ENCODE measurements at regions not wholly inside any gene's neighbourhood (a gene's known extent, or its start where the extent isn't known, plus 50 kb on each side); places are given as distances from the start of the nearest gene placed in this dataset.

- Histone ChIP-seq H3K36me3 (ENCODE audit: control insufficient read depth in 1 of 2, insufficient read depth in 2 of 2, low read length in 2 of 2) (no peaks in the 10 kb centered on the region), H3K4me2 (ENCODE audit: low read length) (no peak overlapping the region), H3K4me1 (ENCODE audit: control insufficient read depth in 1 of 2, insufficient read depth in 2 of 2, low read length in 2 of 2) (no peaks in the 10 kb centered on the region), H3K9me3 (ENCODE audit: control insufficient read depth in 1 of 2, insufficient read depth in 1 of 2, low read depth in 1 of 2, low read length in 2 of 2) (no peaks in the 10 kb centered on the region), H3K27ac (ENCODE audit: low read depth, low read length) (no peak overlapping the region), H3K9me2 (ENCODE audit: insufficient read depth) (no peaks in the 10 kb centered on the region), H4K20me1 (ENCODE audit: insufficient read depth) (no peaks in the 10 kb centered on the region), H3K79me2 (ENCODE audit: insufficient read depth, low read length) (no peaks in the 10 kb centered on the region), H2AFZ (ENCODE audit: low read depth, low read length, poor library complexity, severe bottlenecking) (no peak overlapping the region), H3K9ac (ENCODE audit: low read length) (no peak overlapping the region), H3K4me3 (replicated peaks in 1 of 2; ENCODE audit: low read depth in 1 of 2, low read length in 2 of 2) (no peak overlapping the region), H3K27me3 (ENCODE audit: insufficient read depth, low read length) (no peaks in the 10 kb centered on the region)
- DNase-seq (ENCODE audit: low read depth, low spot score) (no peak), ATAC-seq (no peak)
- POLR2A ChIA-PET: no interaction called here
- no TSS peak for BruUV-seq (replicated peaks)
- no peak for TF ChIP-seq SP1 (IDR thresholded peaks at IDR 0.05; ENCODE audit: low read depth)
- TF ChIP-seq RAD21 (IDR thresholded peaks at IDR 0.05; ENCODE audit: low read depth): peak; percentile 30; the same call in 1 of the 2 replicates
- TF ChIP-seq CTCF (IDR thresholded peaks at IDR 0.05 in 2 of 3, conservative IDR thresholded peaks at IDR 0.05 in 1 of 3; ENCODE audit: borderline replicate concordance in 1 of 3, insufficient read depth in 1 of 3, low read depth in 2 of 3, low read length in 2 of 3): peak in 1 of 3 experiments; percentile 18; a peak in 1 of 6 replicates
- CTCF ChIA-PET: no interaction called here
- intact Hi-C loops (cut with micrococcal nuclease): no loop called here
- RAD21 ChIA-PET (ENCODE audit: low non-redundant PET in 1 of 2, low total read pairs in 2 of 2, uncharacterized antibody in 2 of 2, unreplicated experiment in 2 of 2): no interaction called here
These were observed 272.1 kb downstream of the SI start for GRCh38 chr3:164806188-164806587.

GRCh38 chr3:164794099-164794498 is 284.2 kb downstream of the SI start:
- TF ChIP-seq EGR1 (IDR thresholded peaks at IDR 0.05; ENCODE audit: low read depth): no peak
- no peak for TF ChIP-seq ZBTB33 (IDR thresholded peaks at IDR 0.05; ENCODE audit: extremely low read depth, insufficient replicate concordance, low read length)
- TF ChIP-seq SRF (IDR thresholded peaks at IDR 0.05; ENCODE audit: low read depth): no peak
- no peak for TF ChIP-seq CBX3 (IDR thresholded peaks at IDR 0.05; ENCODE audit: low read depth)
- TF ChIP-seq FOSL1 (IDR thresholded peaks at IDR 0.05; ENCODE audit: low read depth): no peak
- TF ChIP-seq MAX (IDR thresholded peaks at IDR 0.05): no peak
- TF ChIP-seq ZNF274 (IDR thresholded peaks at IDR 0.05; ENCODE audit: low read depth, low read length): no peak
- no peak for TF ChIP-seq POLR2AphosphoS5 (IDR thresholded peaks at IDR 0.05; ENCODE audit: low read depth, low read length)
- no peak for TF ChIP-seq SIN3A (IDR thresholded peaks at IDR 0.05; ENCODE audit: low read depth)
- no peak for TF ChIP-seq JUND (IDR thresholded peaks at IDR 0.05)
- TF ChIP-seq YY1 (IDR thresholded peaks at IDR 0.05; ENCODE audit: extremely low read depth, insufficient replicate concordance, low read depth, low read length): no peak
- TF ChIP-seq ELF1 (IDR thresholded peaks at IDR 0.05; ENCODE audit: borderline replicate concordance, low read depth): no peak
- TF ChIP-seq EZH2 (IDR thresholded peaks at IDR 0.05): no peak
- TF ChIP-seq SP1 (IDR thresholded peaks at IDR 0.05; ENCODE audit: low read depth): no peak
- ChIA-PET POLR2A (no interaction called here), CTCF (no interaction called here), RAD21 (ENCODE audit: low non-redundant PET in 1 of 2, low total read pairs in 2 of 2, uncharacterized antibody in 2 of 2, unreplicated experiment in 2 of 2) (no interaction called here)
- Histone ChIP-seq H3K4me1 (ENCODE audit: control insufficient read depth in 1 of 2, insufficient read depth in 2 of 2, low read length in 2 of 2) (no peaks in the 10 kb centered on the region), H4K20me1 (ENCODE audit: insufficient read depth) (no peaks in the 10 kb centered on the region), H3K36me3 (ENCODE audit: control insufficient read depth in 1 of 2, insufficient read depth in 2 of 2, low read length in 2 of 2) (no peaks in the 10 kb centered on the region), H3K9me3 (ENCODE audit: control insufficient read depth in 1 of 2, insufficient read depth in 1 of 2, low read depth in 1 of 2, low read length in 2 of 2) (no peaks in the 10 kb centered on the region), H3K9me2 (ENCODE audit: insufficient read depth) (no peaks in the 10 kb centered on the region; the same call in 1 of the 2 replicates), H3K79me2 (ENCODE audit: insufficient read depth, low read length) (no peaks in the 10 kb centered on the region), H3K4me3 (replicated peaks in 1 of 2; ENCODE audit: low read depth in 1 of 2, low read length in 2 of 2) (no peak overlapping the region), H3K27me3 (ENCODE audit: insufficient read depth, low read length) (no peaks in the 10 kb centered on the region), H3K9ac (ENCODE audit: low read length) (no peak overlapping the region), H2AFZ (ENCODE audit: low read depth, low read length, poor library complexity, severe bottlenecking) (no peak overlapping the region), H3K27ac (ENCODE audit: low read depth, low read length) (no peak overlapping the region), H3K4me2 (ENCODE audit: low read length) (no peak overlapping the region)
- BruUV-seq (replicated peaks): no TSS peak
- no peak for DNase-seq (ENCODE audit: low read depth, low spot score)
- ATAC-seq: no peak
- intact Hi-C loops (cut with micrococcal nuclease): no loop called here

Measured in HCT116 (cell line).